ENCODE measurements at regions not wholly inside any gene's neighbourhood (a gene's known extent, or its start where the extent isn't known, plus 50 kb on each side); places are given as distances from the start of the nearest gene placed in this dataset.

- no peak for TF ChIP-seq CTCF (IDR thresholded peaks at IDR 0.05)
These were observed 108.9 kb upstream of the PLEKHG7 start for GRCh38 chr12:92593734-92594402.

GRCh38 chr12:92585115-92585727 lies 117.6 kb upstream of the PLEKHG7 start:
- DNase-seq (no peak), ATAC-seq (no peak)
- H3K27me3 ChIP-seq (ENCODE audit: control insufficient read depth, insufficient read depth, low read length) = no peaks in the 10 kb centered on the region
- no peak overlapping the region for H3K27ac ChIP-seq (ENCODE audit: low read length)
- Mint-ChIP-seq H3K9me3 (no peaks in the 10 kb centered on the region), H3K4me3 (no peak overlapping the region), H3K27ac (peak overlapping the region in 1 of 2 donors; percentile 17), H3K4me1 (peaks cover 0 to 11% of the 10 kb centered on the region in 2 donors), H3K27me3 (ENCODE audit: low read depth in 2 of 2) (peaks cover 0 to 3% of the 10 kb centered on the region in 2 donors), H3K36me3 (no peaks in the 10 kb centered on the region)
- no peak for TF ChIP-seq CTCF (IDR thresholded peaks at IDR 0.05)
- H3K4me3 ChIP-seq (ENCODE audit: low read length) = no peak overlapping the region
- H3K4me1 ChIP-seq (ENCODE audit: control insufficient read depth, insufficient read depth, low read length) = no peaks in the 10 kb centered on the region
- no peaks in the 10 kb centered on the region for H3K9me3 ChIP-seq (ENCODE audit: control insufficient read depth, insufficient read depth, low read length)
- H3K36me3 ChIP-seq (ENCODE audit: control insufficient read depth, insufficient read depth, low read length) = no peaks in the 10 kb centered on the region
- WGBS (ENCODE audit: insufficient coverage) = 100% methylated on average over 1 of the region's 1 CpG
- intact Hi-C loops (cut with micrococcal nuclease) = no loop called here

More at GRCh38 chr12:92593734-92594402, 108.9 kb upstream of the PLEKHG7 start:
- Mint-ChIP-seq H3K27ac (peak overlapping the region; percentile 91 to 98), H3K9me3 (no peaks in the 10 kb centered on the region), H3K4me1 (peaks cover 33 to 49% of the 10 kb centered on the region in 2 donors), H3K36me3 (peaks cover under 1% of the 10 kb centered on the region), H3K27me3 (ENCODE audit: low read depth in 2 of 2) (no peaks in the 10 kb centered on the region), H3K4me3 (peak overlapping the region; percentile 83)
- WGBS (ENCODE audit: insufficient coverage) = 10% methylated on average over 8 of the region's 8 CpGs
- DNase-seq = peak; percentile 70 to 96
- Histone ChIP-seq H3K4me3 (ENCODE audit: low read length) (no peak overlapping the region), H3K4me1 (ENCODE audit: control insufficient read depth, insufficient read depth, low read length) (peaks cover 21% of the 10 kb centered on the region), H3K27ac (ENCODE audit: low read length) (peak overlapping the region; percentile 99), H3K9me3 (ENCODE audit: control insufficient read depth, insufficient read depth, low read length) (no peaks in the 10 kb centered on the region), H3K36me3 (ENCODE audit: control insufficient read depth, insufficient read depth, low read length) (no peaks in the 10 kb centered on the region), H3K27me3 (ENCODE audit: control insufficient read depth, insufficient read depth, low read length) (no peaks in the 10 kb centered on the region)
- ATAC-seq = peak; percentile 86 to 97 (median 91)
- intact Hi-C loops (cut with micrococcal nuclease) = loop anchor here (1.0 to 5.0 kb wide), 6 partner anchors 24 to 717 kb away; partner anchors contain the start of genes BTG1 and EEA1

GRCh38 chr12:92583910-92584309 lies 118.9 kb upstream of the PLEKHG7 start:
- no peak for TF ChIP-seq CTCF (IDR thresholded peaks at IDR 0.05)
- no peaks in the 10 kb centered on the region for H3K36me3 ChIP-seq (ENCODE audit: control insufficient read depth, insufficient read depth, low read length)
- no peak for ATAC-seq

More at GRCh38 chr12:92583910-92584309, 118.9 kb upstream of the PLEKHG7 start:
- H3K9me3 Mint-ChIP-seq = no peaks in the 10 kb centered on the region
- Histone ChIP-seq H3K9me3 (ENCODE audit: control insufficient read depth, insufficient read depth, low read length) (no peaks in the 10 kb centered on the region), H3K4me1 (ENCODE audit: control insufficient read depth, insufficient read depth, low read length) (no peaks in the 10 kb centered on the region), H3K27me3 (ENCODE audit: control insufficient read depth, insufficient read depth, low read length) (no peaks in the 10 kb centered on the region), H3K4me3 (ENCODE audit: low read length) (no peak overlapping the region), H3K27ac (ENCODE audit: low read length) (no peak overlapping the region)
- peaks cover 0 to 4% of the 10 kb centered on the region in 2 donors for H3K4me1 Mint-ChIP-seq
- H3K27me3 Mint-ChIP-seq (ENCODE audit: low read depth in 2 of 2) = peaks cover 0 to 3% of the 10 kb centered on the region in 2 donors
- no peaks in the 10 kb centered on the region for H3K36me3 Mint-ChIP-seq
- intact Hi-C loops (cut with micrococcal nuclease) = no loop called here
- no peak overlapping the region for H3K27ac Mint-ChIP-seq
- WGBS (ENCODE audit: insufficient coverage) = 100% methylated on average over 2 of the region's 2 CpGs
- DNase-seq = no peak
- no peak overlapping the region for H3K4me3 Mint-ChIP-seq

All from natural killer cell (primary cell).